Stimulated activated naive CD8-positive, alpha-beta T cell treated with anti-CD3 and anti-CD28 coated beads, Interleukin-15, Interleukin-2, amounts not matched to agents 100 ng/mL and 50 ng/mL, for 24 hours (primary cell): ENCODE measurements at regions not wholly inside any gene's neighbourhood (a gene's known extent, or its start where the extent isn't known, plus 50 kb on each side); places are given as distances from the start of the nearest gene placed in this dataset.

ENCODE experiments used
- H3K27ac Mint-ChIP-seq: one replicate; pipeline ENCODE4 v1.8.0; 2021; ENCODE audit warnings: mild to moderate bottlenecking, mixed read lengths
- H3K27me3 Mint-ChIP-seq: one replicate; pipeline ENCODE4 v1.8.0; 2021; ENCODE audit warnings: mixed read lengths
- H3K36me3 Mint-ChIP-seq: one replicate; pipeline ENCODE4 v1.8.0; 2021; ENCODE audit warnings: low read depth, mixed read lengths
- H3K4me1 Mint-ChIP-seq: one replicate; pipeline ENCODE4 v1.8.0; 2021; ENCODE audit warnings: low read depth, mixed read lengths
- H3K4me3 Mint-ChIP-seq: one replicate; pipeline ENCODE4 v1.8.0; 2021; ENCODE audit warnings: mild to moderate bottlenecking, mixed read lengths
- H3K9me3 Mint-ChIP-seq: one replicate; pipeline ENCODE4 v1.8.0; 2021; ENCODE audit warnings: mixed read lengths

DNA sequence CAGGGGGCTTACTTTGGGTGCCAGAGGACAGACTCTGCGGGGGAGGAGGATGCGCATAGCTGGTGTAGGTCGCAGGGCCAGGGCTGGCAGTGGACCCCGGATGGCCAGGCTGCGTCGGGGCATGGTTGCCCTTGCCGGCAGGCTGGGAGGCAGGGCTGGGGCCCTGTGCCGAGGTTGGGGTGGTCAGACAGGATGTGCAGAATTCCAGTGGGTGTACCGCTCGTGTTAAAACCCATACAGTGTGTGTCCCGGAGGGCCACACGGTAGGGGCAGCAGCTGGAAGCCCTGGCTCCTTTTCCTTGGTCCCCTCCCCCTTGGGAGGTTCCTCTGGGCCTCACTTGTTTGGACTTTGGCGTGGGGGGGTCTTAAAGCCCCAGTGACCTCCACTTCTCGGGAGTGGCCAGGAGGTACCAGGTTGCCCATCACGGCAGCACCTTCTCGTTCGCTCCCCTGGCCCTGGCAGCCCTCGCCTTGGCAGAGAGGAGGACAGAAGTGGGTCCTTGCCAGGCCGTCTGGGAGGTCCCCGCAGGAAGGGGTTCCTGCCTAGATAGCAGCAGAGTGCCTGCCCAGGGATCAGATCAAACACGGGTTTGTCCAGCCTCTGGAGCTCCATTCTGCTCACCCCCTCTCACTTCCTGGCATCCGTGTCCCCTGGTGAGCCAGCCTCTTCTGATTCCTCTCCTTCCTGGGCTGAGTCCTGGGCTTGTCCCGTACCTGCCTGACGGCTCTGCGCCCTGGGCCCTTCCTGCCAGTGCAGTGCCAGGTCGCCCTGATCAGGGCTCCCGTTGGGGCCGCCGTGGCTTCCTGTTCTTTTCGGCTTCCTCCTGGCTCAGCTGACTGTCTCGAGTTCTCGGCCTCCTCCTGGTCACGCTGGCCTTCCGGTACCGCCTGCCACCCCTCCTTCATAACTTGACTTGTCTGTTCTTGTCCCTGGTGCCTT lies 56.7 kb upstream of the HGFAC start:
- Mint-ChIP-seq H3K27ac (no peak overlapping the region), H3K9me3 (peaks cover 5% of the 10 kb centered on the region), H3K36me3 (no peaks in the 10 kb centered on the region), H3K4me3 (no peak overlapping the region), H3K4me1 (peaks cover 21% of the 10 kb centered on the region), H3K27me3 (no peaks in the 10 kb centered on the region)

DNA sequence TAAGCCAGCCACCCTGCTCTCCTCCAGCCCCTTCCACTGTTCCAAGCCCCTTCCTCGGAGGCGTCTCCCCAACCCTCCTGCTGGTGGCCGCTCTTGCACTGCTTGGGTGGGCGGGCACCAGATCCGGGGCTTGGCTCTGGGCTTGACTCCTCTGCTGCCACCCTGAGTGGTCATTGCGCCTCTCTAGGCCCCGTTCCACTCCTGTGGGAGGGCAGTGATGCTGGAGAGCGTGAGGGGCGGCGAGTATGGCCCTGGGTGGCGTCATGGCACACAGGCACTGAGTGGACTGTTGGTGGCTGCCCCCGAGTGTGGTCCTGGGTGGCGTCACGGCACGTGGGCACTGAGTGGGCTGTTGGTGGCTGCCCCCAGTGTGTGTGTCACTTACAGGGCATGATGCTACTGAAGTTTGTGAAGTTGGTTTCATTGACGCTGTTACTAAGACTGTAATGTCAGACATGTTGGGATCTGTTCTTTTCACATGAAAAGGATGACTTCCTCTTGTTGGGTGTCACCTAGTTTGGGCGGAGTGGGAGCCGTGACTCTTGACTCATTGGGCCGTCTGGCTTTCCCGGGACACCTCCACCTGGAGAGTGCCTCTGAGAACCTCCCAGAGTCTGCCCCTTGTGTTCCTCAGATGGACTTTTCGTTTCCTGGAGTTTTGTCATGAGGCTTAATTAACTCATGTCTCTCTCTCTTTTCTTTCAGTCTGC lies 55.9 kb upstream of the HGFAC start:
- Mint-ChIP-seq H3K27ac (no peak overlapping the region), H3K4me3 (no peak overlapping the region), H3K9me3 (peaks cover 4% of the 10 kb centered on the region), H3K4me1 (peaks cover 22% of the 10 kb centered on the region), H3K27me3 (no peaks in the 10 kb centered on the region), H3K36me3 (no peaks in the 10 kb centered on the region)

DNA sequence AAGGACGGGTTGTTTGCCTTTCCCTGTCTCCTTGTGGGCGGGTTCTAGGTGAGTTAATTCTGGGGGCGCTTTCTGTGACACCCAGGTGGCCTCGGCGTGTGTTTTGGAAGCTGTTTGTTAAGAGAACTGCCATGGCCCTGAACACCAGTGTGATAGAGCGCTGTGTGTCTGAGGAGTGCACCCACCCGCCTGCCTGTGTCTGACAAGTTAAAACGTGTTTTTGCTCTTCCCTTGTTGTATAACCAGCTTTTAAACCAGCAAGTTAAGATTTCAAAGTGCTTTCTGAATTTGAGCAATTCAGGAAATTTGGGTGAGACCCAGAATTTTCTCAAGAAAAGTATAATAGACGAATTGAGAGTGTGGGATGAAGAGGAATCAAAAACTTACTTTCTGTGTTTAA lies 55.2 kb upstream of the HGFAC start:
- Mint-ChIP-seq H3K9me3 (no peaks in the 10 kb centered on the region), H3K27me3 (no peaks in the 10 kb centered on the region), H3K27ac (no peak overlapping the region), H3K36me3 (no peaks in the 10 kb centered on the region), H3K4me1 (peaks cover 22% of the 10 kb centered on the region), H3K4me3 (no peak overlapping the region)

DNA sequence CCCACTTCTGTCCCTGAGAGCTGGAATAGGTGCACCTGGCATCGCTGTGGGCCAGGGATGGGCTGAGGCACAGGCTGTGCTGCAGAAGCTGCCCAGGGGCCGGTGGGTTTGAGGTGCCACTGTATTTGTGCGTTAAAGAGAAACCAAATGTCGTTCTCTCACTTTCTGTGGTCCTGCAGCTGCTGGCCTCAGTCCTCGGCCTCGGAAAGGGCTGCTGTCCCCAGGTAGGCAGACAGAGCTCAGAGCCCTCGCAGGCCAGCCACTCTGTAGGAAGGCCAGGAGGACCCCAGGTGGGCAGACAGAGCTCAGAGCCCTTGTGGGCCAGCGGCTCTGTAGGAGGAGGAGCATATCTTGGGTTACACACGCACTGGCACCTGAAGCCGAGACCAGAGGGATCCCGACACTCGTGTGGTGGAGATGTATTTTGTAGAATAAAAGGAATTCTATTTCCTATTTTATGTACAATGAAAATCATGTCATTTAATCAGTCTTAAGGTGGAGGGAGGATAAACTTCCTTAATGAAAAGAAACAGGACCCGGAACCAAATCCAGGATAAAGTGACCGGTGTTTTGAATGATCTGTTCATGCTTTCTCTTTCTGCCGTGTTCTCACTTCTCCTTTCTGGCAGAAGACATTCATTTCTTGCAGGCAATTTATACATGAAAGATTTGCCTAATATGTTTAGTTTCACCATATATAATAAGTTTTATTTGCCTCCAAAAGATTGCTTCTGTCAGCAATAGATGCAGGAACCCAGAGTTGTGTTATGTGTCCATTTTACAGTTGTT lies 54.4 kb upstream of the HGFAC start:
- Mint-ChIP-seq H3K9me3 (no peaks in the 10 kb centered on the region), H3K4me3 (no peak overlapping the region), H3K4me1 (peaks cover 22% of the 10 kb centered on the region), H3K27ac (no peak overlapping the region), H3K27me3 (no peaks in the 10 kb centered on the region), H3K36me3 (no peaks in the 10 kb centered on the region)

DNA sequence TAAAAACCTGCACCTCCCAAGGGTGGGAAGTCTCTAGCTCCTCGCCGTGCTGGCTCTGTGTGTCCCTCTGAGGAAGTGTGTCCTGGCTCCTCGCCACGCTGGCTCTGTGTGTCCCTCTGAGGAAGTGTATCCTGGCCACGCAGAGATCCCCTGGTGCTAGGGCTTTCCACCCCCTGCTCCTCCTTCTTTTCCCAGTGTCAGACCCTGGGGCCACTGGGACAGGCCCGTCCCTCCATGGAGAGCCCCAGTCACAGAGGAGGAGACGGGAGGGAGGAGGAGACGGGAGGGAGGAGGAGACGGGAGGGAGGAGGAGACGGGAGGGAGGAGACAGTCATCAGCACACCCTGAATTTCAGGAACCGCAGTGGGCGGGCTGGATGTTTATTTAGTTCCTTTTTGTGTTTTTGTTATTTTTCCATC lies 53.8 kb upstream of the HGFAC start:
- H3K4me3 Mint-ChIP-seq = peak overlapping the region; percentile 45
- H3K27ac Mint-ChIP-seq = no peak overlapping the region
- H3K4me1 Mint-ChIP-seq = peaks cover 22% of the 10 kb centered on the region
- no peaks in the 10 kb centered on the region for H3K9me3 Mint-ChIP-seq
- H3K27me3 Mint-ChIP-seq = no peaks in the 10 kb centered on the region
- H3K36me3 Mint-ChIP-seq = no peaks in the 10 kb centered on the region

DNA sequence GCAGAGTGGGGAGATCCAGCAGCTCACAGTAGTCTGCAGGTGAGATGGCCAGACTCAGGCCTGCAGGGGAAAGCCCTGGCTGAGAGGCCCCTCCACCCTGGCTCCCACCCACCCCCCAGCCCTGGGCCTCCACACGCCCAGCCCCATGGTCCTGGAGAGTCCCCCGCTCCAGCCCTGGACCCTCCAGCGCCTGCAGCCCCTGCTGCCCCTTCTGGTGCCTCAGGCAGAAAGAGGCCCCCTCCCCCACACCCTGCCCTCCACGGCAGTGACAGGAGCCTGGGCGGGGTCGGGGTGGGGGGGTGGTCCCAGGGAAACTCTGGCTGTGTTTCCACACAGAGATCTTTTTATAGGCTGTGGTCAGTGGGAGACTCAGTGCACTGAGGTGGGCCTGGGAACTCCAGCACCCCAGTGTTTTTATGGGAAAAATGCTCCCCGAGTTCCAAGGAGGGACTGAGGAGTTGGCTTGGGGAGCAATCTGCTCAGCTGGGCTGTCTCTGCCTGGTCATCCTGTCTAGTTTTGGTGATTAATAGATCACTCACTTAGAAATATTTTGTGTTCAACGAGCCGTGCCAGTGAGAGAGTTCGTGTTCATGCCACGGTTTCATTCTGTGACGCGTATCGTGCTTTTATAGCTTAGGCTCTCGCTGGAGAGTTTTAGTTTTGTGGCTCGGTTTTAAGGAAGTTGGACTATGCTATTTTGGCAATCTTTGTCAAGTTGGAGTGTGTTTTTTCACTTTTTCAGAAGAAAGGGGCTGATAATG lies 53.1 kb upstream of the HGFAC start:
- H3K27ac Mint-ChIP-seq = no peak overlapping the region
- H3K4me3 Mint-ChIP-seq = peak overlapping the region; percentile 45

DNA sequence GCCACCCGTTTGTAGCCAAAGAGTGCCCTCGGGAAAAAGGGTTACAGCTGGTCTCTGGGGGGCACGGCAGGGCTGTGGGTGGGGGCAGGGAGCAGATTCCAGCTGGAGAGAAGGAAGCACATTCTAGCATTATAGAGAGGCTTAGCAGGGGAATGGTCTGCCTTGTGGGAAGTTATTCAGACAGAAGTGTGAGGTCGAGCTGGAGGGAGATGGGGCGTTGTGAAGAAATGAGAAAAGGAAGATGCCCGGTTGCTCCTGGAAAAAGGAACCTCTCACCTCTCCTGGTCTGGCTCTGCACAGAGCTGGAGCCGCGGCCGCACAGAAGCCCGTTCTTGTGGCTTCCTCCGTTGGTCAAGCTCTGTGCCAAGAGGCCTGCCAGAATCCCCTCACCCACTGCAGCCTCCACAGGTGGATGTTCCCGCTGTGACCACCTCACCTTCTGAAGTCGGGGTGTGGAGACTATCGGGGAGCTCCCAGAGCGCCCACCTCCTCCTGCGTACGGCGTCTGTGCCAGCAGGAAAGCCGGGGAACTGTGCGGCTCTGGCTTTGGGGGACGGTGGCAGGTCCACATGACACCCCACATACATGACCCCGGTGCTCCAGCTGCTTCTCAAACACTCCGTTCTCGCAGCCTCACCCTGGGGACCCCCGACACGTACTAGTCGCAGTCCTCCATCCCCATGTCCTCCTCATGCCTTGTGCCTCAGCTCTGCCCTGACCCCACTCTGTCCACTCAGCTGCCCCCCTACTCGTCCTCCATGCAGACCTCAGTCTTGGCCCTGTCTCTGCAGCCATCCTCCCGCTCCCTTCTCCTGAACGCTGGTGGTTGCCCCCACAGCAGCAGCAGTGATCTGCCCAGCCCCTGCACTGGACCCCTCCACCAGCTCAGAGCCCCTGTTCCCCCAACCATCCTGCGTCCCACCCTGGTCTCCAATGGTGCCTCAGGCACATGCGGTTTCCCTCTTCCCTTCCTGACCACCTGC lies 52.2 kb upstream of the HGFAC start:
- no peaks in the 10 kb centered on the region for H3K9me3 Mint-ChIP-seq
- H3K4me3 Mint-ChIP-seq = peak overlapping the region; percentile 22
- no peaks in the 10 kb centered on the region for H3K27me3 Mint-ChIP-seq
- peaks cover 22% of the 10 kb centered on the region for H3K4me1 Mint-ChIP-seq
- no peaks in the 10 kb centered on the region for H3K36me3 Mint-ChIP-seq
- peak overlapping the region; percentile 40 for H3K27ac Mint-ChIP-seq

More for the DNA sequence above, 53.1 kb upstream of the HGFAC start:
- Mint-ChIP-seq H3K36me3 (no peaks in the 10 kb centered on the region), H3K27me3 (no peaks in the 10 kb centered on the region), H3K9me3 (no peaks in the 10 kb centered on the region), H3K4me1 (peaks cover 22% of the 10 kb centered on the region)

DNA sequence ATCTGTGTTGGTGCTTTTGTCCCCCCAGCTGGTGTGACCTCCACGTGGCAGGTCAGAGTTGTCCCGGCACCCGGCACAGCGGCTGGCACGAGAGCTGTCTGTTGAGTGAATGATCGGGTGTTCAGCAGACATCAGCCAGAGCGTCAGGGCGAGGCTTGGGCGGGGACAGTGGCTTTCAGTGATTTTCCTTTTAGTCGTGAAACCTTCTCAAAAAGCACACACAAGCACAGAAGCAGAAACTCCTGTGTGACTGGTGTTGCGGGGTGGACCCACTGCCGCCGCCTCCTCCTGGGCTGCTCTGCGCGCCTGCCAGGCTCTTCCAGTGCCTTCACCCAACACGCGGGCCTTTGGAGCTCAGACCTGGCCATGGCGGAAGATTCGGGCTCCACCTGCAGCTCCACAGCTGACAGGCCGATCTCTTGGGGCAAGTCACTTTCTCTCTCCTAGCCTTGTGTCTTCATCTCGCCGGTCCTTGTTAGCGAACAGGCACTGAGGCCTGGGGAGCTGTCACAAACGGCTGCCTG lies 51.4 kb upstream of the HGFAC start:
- Mint-ChIP-seq H3K9me3 (no peaks in the 10 kb centered on the region), H3K4me1 (peaks cover 22% of the 10 kb centered on the region), H3K36me3 (no peaks in the 10 kb centered on the region), H3K4me3 (no peak overlapping the region), H3K27ac (peak overlapping the region; percentile 40), H3K27me3 (no peaks in the 10 kb centered on the region)

DNA sequence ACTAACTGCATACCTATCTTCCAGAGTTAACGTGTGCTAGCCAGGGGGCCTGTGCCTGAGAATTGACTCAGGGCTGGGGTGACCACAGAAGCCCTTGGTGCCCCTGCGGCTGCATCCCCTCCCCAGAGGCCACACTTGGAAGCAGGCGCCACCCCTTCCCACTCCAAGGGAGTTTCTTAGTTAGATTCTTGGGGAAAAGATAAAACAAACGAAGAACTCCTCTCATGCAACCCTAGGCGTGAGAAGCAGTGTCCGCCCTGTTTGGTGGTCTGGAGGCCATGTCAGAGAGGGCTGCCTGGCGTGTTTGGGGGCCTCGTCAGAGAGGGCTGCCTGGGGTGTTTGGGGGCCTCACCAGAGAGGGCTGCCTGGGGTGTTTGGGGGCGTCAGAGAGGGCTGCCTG lies 50.3 kb upstream of the HGFAC start:
- Mint-ChIP-seq H3K9me3 (no peaks in the 10 kb centered on the region), H3K4me1 (peaks cover 15% of the 10 kb centered on the region), H3K27me3 (no peaks in the 10 kb centered on the region), H3K27ac (no peak overlapping the region), H3K36me3 (no peaks in the 10 kb centered on the region), H3K4me3 (no peak overlapping the region)
